ENCODE measurements at regions not wholly inside any gene's neighbourhood (a gene's known extent, or its start where the extent isn't known, plus 50 kb on each side); places are given as distances from the start of the nearest gene placed in this dataset.

DNA sequence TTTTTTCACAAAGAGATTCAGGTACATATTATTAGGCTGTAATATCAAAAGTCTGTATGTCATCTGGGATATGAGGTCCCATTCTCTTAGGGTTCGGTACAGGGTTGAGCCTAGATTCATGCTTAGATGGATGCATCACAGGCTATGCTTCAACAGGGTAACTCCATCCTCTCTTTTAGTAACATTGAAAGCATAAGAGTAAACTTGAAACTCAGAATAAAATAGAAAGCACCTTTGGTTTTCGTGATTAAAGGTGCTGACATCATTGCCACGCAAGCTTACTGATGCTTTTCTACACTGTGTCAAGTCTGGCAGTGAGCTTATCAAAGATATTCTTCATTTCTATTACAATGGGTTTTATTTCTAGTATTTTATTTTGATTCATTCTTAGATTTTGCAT is 419.1 kb upstream of the DSEL start:
- DNase-seq (ENCODE audit: low spot score), result no peak
- no peak for TF ChIP-seq CTCF (IDR thresholded peaks at IDR 0.05; ENCODE audit: extremely low read depth, missing control alignments)

DNA sequence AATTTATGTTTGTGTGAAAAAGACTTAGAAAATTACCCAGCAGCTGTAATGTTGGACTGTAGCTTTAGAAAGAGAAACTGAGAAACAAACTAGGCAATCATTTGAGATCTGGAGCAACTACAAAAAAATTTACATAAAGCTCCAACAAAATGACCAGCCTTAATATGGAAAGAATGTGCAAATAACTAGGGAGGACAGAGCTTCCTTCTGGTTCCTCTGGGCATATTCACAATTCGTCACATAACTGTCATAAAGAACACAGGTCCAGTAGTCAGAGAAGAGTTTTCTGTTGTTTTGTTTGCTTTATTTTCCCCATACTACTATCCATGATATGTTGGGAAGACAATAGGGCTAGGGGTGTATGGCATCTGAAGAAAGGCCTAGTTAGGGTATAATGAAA is 416.8 kb upstream of the DSEL start:
- TF ChIP-seq CTCF (IDR thresholded peaks at IDR 0.05; ENCODE audit: extremely low read depth, missing control alignments), result no peak
- no peak for DNase-seq (ENCODE audit: low spot score)

- DNase-seq (ENCODE audit: low spot score), result no peak
- TF ChIP-seq CTCF (IDR thresholded peaks at IDR 0.05; ENCODE audit: extremely low read depth, missing control alignments), result no peak
These were observed 415.8 kb upstream of the DSEL start for GRCh38 chr18:67932271-67932670.

- DNase-seq (ENCODE audit: low spot score), result no peak
- no peak for TF ChIP-seq CTCF (IDR thresholded peaks at IDR 0.05; ENCODE audit: extremely low read depth, missing control alignments)
These were observed 410.7 kb upstream of the DSEL start for GRCh38 chr18:67926929-67927864.

DNA sequence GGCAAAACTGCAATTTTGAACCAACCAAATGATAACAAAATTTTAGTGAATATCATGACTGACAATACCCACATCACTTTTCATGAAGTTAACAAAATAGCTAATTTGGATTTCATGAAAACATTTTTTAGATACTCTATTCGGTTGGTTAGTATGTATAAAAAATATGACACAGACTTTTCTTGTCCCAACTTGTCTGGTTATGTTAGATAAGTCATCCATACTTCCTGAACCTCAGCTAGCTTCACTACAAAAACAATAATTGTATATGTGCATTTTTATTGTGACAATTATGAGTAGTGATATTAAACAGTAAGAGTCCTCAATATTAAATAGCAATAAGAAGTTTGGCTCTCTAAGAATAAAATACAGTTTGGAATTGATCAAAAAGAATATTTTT is 408.1 kb upstream of the DSEL start:
- TF ChIP-seq CTCF (IDR thresholded peaks at IDR 0.05; ENCODE audit: extremely low read depth, missing control alignments), result no peak
- no peak for DNase-seq (ENCODE audit: low spot score)

DNA sequence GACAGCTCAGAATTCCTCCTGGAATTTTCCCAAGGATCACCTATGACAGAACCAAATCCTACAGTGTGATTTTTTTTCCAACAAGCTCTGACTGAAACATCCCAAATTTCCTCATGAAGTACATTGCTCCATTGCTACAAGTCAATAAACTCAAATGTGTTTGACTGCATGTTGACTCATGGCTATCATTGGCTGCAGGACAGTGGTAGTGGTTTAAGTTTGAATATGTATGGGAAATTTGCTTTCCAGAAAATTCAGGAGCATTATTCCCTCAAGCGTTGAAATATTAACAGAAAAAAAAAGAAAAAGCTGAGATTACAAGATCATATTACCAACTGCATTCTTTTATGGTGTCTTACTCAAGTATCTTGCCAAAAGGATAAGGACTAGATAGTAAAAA is 402.8 kb upstream of the DSEL start:
- no peak for DNase-seq (ENCODE audit: low spot score)
- no peak for TF ChIP-seq CTCF (IDR thresholded peaks at IDR 0.05; ENCODE audit: extremely low read depth, missing control alignments)

- TF ChIP-seq CTCF (IDR thresholded peaks at IDR 0.05; ENCODE audit: extremely low read depth, missing control alignments), result no peak
- DNase-seq (ENCODE audit: low spot score), result no peak
These were observed 399.6 kb upstream of the DSEL start for GRCh38 chr18:67916097-67916496.
